ENCODE measurements at regions not wholly inside any gene's neighbourhood (a gene's known extent, or its start where the extent isn't known, plus 50 kb on each side); places are given as distances from the start of the nearest gene placed in this dataset.

- Histone ChIP-seq H3K27me3 (ENCODE audit: insufficient read depth, low read length, poor library complexity, severe bottlenecking) (no peaks in the 10 kb centered on the region), H3K4me3 (ENCODE audit: low read length) (peak overlapping the region; percentile 24), H3K4me1 (ENCODE audit: insufficient read depth, low read length) (peaks cover 38% of the 10 kb centered on the region), H3K36me3 (ENCODE audit: insufficient read depth, low read length) (no peaks in the 10 kb centered on the region), H3K27ac (ENCODE audit: low read depth, low read length) (peak overlapping the region; percentile 69), H3K9me3 (ENCODE audit: low read length) (no peaks in the 10 kb centered on the region)
- Mint-ChIP-seq H3K27me3 (peaks cover 0 to 2% of the 10 kb centered on the region in 2 donors), H3K4me1 (peaks cover 44 to 53% (median 49%) of the 10 kb centered on the region in 3 donors), H3K36me3 (peaks cover 0 to 10% (median 1%) of the 10 kb centered on the region in 3 donors), H3K27ac (peak overlapping the region; percentile 81 to 98 (median 96)), H3K4me3 (peak overlapping the region; percentile 54 to 86 (median 83)), H3K9me3 (peaks cover 0 to 11% (median 7%) of the 10 kb centered on the region in 5 donors)
- ChIA-PET CTCF (interaction anchor here (0.7 to 2.2 kb wide), 12 partner anchors 16 to 513 kb away, joined by 3 to 40 read pairs (median 4); partner anchors contain the start of gene ATF7IP), POLR2A (interaction anchor here (0.5 to 2.2 kb wide), 12 partner anchors 10 to 513 kb away, joined by 3 to 33 read pairs (median 4); partner anchors contain the start of gene ATF7IP)
- peak; percentile 69 to 79 (median 78) for DNase-seq
These were observed 107.5 kb upstream of the ATF7IP start for GRCh38 chr12:14257734-14258574.

GRCh38 chr12:14258575-14258940, 106.9 kb upstream of the ATF7IP start:
- ChIA-PET POLR2A (interaction anchor here (1.1 to 2.2 kb wide), 5 partner anchors 19 to 136 kb away, joined by 3 to 33 read pairs (median 5); partner anchors contain the start of gene ATF7IP), CTCF (interaction anchor here (0.7 to 2.2 kb wide), 10 partner anchors 17 to 513 kb away, joined by 3 to 40 read pairs (median 5); partner anchors contain the start of gene ATF7IP)
- Histone ChIP-seq H3K36me3 (ENCODE audit: insufficient read depth, low read length) (no peaks in the 10 kb centered on the region), H3K27me3 (ENCODE audit: insufficient read depth, low read length, poor library complexity, severe bottlenecking) (no peaks in the 10 kb centered on the region), H3K27ac (ENCODE audit: low read depth, low read length) (peak overlapping the region; percentile 69), H3K4me3 (ENCODE audit: low read length) (no peak overlapping the region), H3K9me3 (ENCODE audit: low read length) (no peaks in the 10 kb centered on the region), H3K4me1 (ENCODE audit: insufficient read depth, low read length) (peaks cover 38% of the 10 kb centered on the region)
- Mint-ChIP-seq H3K9me3 (peaks cover 0 to 11% (median 7%) of the 10 kb centered on the region in 5 donors), H3K27me3 (peaks cover 0 to 2% of the 10 kb centered on the region in 2 donors), H3K4me3 (peak overlapping the region in 3 of 7 donors; percentile 83 to 86 (median 85)), H3K36me3 (peaks cover 0 to 10% (median 1%) of the 10 kb centered on the region in 3 donors), H3K4me1 (peaks cover 44 to 53% (median 49%) of the 10 kb centered on the region in 3 donors), H3K27ac (peak overlapping the region; percentile 78 to 98 (median 96))
- no peak for DNase-seq

- ChIA-PET POLR2A (no interaction called here), CTCF (interaction anchor here (1.2 to 2.2 kb wide), 2 partner anchors 106 to 158 kb away, joined by 3 to 40 read pairs; partner anchors contain the start of gene ATF7IP)
- Histone ChIP-seq H3K36me3 (ENCODE audit: insufficient read depth, low read length) (no peaks in the 10 kb centered on the region), H3K27me3 (ENCODE audit: insufficient read depth, low read length, poor library complexity, severe bottlenecking) (no peaks in the 10 kb centered on the region), H3K4me1 (ENCODE audit: insufficient read depth, low read length) (peaks cover 38% of the 10 kb centered on the region), H3K27ac (ENCODE audit: low read depth, low read length) (no peak overlapping the region), H3K4me3 (ENCODE audit: low read length) (no peak overlapping the region), H3K9me3 (ENCODE audit: low read length) (no peaks in the 10 kb centered on the region)
- Mint-ChIP-seq H3K27ac (peak overlapping the region in 4 of 8 donors; percentile 11 to 66 (median 38)), H3K4me3 (no peak overlapping the region), H3K36me3 (peaks cover 0 to 10% (median 1%) of the 10 kb centered on the region in 3 donors), H3K27me3 (peaks cover 0 to 2% of the 10 kb centered on the region in 2 donors), H3K4me1 (peaks cover 44 to 53% (median 51%) of the 10 kb centered on the region in 3 donors), H3K9me3 (peaks cover 0 to 13% (median 7%) of the 10 kb centered on the region in 5 donors)
- DNase-seq: no peak
These were observed 105.9 kb upstream of the ATF7IP start for GRCh38 chr12:14259481-14260010.

GRCh38 chr12:14260011-14260993, 105.2 kb upstream of the ATF7IP start:
- Histone ChIP-seq H3K27me3 (ENCODE audit: insufficient read depth, low read length, poor library complexity, severe bottlenecking) (no peaks in the 10 kb centered on the region), H3K9me3 (ENCODE audit: low read length) (no peaks in the 10 kb centered on the region), H3K4me1 (ENCODE audit: insufficient read depth, low read length) (peaks cover 33% of the 10 kb centered on the region), H3K4me3 (ENCODE audit: low read length) (no peak overlapping the region), H3K36me3 (ENCODE audit: insufficient read depth, low read length) (no peaks in the 10 kb centered on the region), H3K27ac (ENCODE audit: low read depth, low read length) (peak overlapping the region; percentile 11)
- no peak for DNase-seq
- peaks cover 0 to 14% (median 7%) of the 10 kb centered on the region in 5 donors for H3K9me3 Mint-ChIP-seq
- H3K36me3 Mint-ChIP-seq: peaks cover 0 to 10% (median 1%) of the 10 kb centered on the region in 3 donors
- ChIA-PET POLR2A (no interaction called here), CTCF (no interaction called here)
- H3K4me3 Mint-ChIP-seq: no peak overlapping the region
- H3K27ac Mint-ChIP-seq: peak overlapping the region in 5 of 8 donors; percentile 11 to 66 (median 29)
- H3K27me3 Mint-ChIP-seq: peaks cover 0 to 2% of the 10 kb centered on the region in 2 donors
- H3K4me1 Mint-ChIP-seq: peaks cover 38 to 47% (median 44%) of the 10 kb centered on the region in 3 donors

GRCh38 chr12:14261096-14261495, 104.4 kb upstream of the ATF7IP start:
- CTCF ChIA-PET: no interaction called here
- peak overlapping the region in 1 of 8 donors; percentile 41 for H3K27ac Mint-ChIP-seq
- H3K27ac ChIP-seq (ENCODE audit: low read depth, low read length): no peak overlapping the region
- H3K4me3 ChIP-seq (ENCODE audit: low read length): no peak overlapping the region
- POLR2A ChIA-PET: no interaction called here
- no peaks in the 10 kb centered on the region for H3K36me3 ChIP-seq (ENCODE audit: insufficient read depth, low read length)
- H3K9me3 Mint-ChIP-seq: peaks cover 0 to 14% (median 7%) of the 10 kb centered on the region in 5 donors
- DNase-seq: no peak
- peaks cover 0 to 2% of the 10 kb centered on the region in 2 donors for H3K27me3 Mint-ChIP-seq
- no peaks in the 10 kb centered on the region for H3K27me3 ChIP-seq (ENCODE audit: insufficient read depth, low read length, poor library complexity, severe bottlenecking)
- H3K4me3 Mint-ChIP-seq: no peak overlapping the region
- no peaks in the 10 kb centered on the region for H3K9me3 ChIP-seq (ENCODE audit: low read length)
- peaks cover 0 to 10% (median 1%) of the 10 kb centered on the region in 3 donors for H3K36me3 Mint-ChIP-seq
- peaks cover 30 to 39% (median 36%) of the 10 kb centered on the region in 3 donors for H3K4me1 Mint-ChIP-seq
- H3K4me1 ChIP-seq (ENCODE audit: insufficient read depth, low read length): peaks cover 25% of the 10 kb centered on the region

GRCh38 chr12:14261861-14262260, 103.6 kb upstream of the ATF7IP start:
- ChIA-PET POLR2A (no interaction called here), CTCF (interaction anchor here (0.7 kb wide), 1 partner anchor 24 kb away, joined by 3 read pairs; no protein-coding TSS in a partner anchor)
- H3K9me3 Mint-ChIP-seq: peaks cover 0 to 14% (median 7%) of the 10 kb centered on the region in 5 donors
- peaks cover 0 to 2% of the 10 kb centered on the region in 2 donors for H3K27me3 Mint-ChIP-seq
- no peak overlapping the region for H3K4me3 ChIP-seq (ENCODE audit: low read length)
- H3K4me1 Mint-ChIP-seq: peaks cover 22 to 31% (median 28%) of the 10 kb centered on the region in 3 donors
- H3K4me3 Mint-ChIP-seq: no peak overlapping the region
- H3K9me3 ChIP-seq (ENCODE audit: low read length): no peaks in the 10 kb centered on the region
- H3K36me3 ChIP-seq (ENCODE audit: insufficient read depth, low read length): no peaks in the 10 kb centered on the region
- peak overlapping the region in 5 of 8 donors; percentile 3 to 41 (median 6) for H3K27ac Mint-ChIP-seq
- H3K27ac ChIP-seq (ENCODE audit: low read depth, low read length): no peak overlapping the region
- H3K27me3 ChIP-seq (ENCODE audit: insufficient read depth, low read length, poor library complexity, severe bottlenecking): no peaks in the 10 kb centered on the region
- H3K4me1 ChIP-seq (ENCODE audit: insufficient read depth, low read length): peaks cover 18% of the 10 kb centered on the region
- peaks cover 0 to 10% (median 1%) of the 10 kb centered on the region in 3 donors for H3K36me3 Mint-ChIP-seq
- DNase-seq: no peak
